Fibroblast of gingiva (primary cell): ENCODE measurements at regions not wholly inside any gene's neighbourhood (a gene's known extent, or its start where the extent isn't known, plus 50 kb on each side); places are given as distances from the start of the nearest gene placed in this dataset.
A peak's percentile ranks its signal among the peaks of the same experiment; 100 is the strongest.
"Not testable (repeated sequence)": the region's sequence is repeated elsewhere in the genome, so short reads cannot be mapped to it uniquely, and the experiment has no call there.

ENCODE experiments used
- DNase-seq: peaks from one replicate; pipeline ENCODE4 v3.0.0-alpha.2; 2011; ENCODE audit warnings: low read depth

- no peak for DNase-seq
Observed at GRCh38 chr4:30837861-30838260, 117.7 kb downstream of the PCDH7 start.

GRCh38 chr4:30838331-30838730 is 118.2 kb downstream of the PCDH7 start:
- no peak for DNase-seq

GRCh38 chr4:30839583-30840520 is 119.7 kb downstream of the PCDH7 start:
- DNase-seq = peak; percentile 54

- DNase-seq = no peak
Observed at GRCh38 chr4:30840571-30840970, 120.4 kb downstream of the PCDH7 start.

GRCh38 chr4:30842142-30842541 is 122.0 kb downstream of the PCDH7 start:
- DNase-seq = no peak

- no peak for DNase-seq
Observed at GRCh38 chr4:30842689-30843088, 122.5 kb downstream of the PCDH7 start.

- DNase-seq = no peak
Observed at GRCh38 chr4:30844861-30845582, 124.9 kb downstream of the PCDH7 start.

- no peak for DNase-seq
Observed at GRCh38 chr4:30847167-30847566, 127.0 kb downstream of the PCDH7 start.

GRCh38 chr4:30847958-30848357 is 127.8 kb downstream of the PCDH7 start:
- no peak for DNase-seq

- no peak for DNase-seq
Observed at GRCh38 chr4:30854531-30854930, 134.4 kb downstream of the PCDH7 start.

GRCh38 chr4:30855232-30855631 is 135.1 kb downstream of the PCDH7 start:
- no peak for DNase-seq

- no peak for DNase-seq
Observed at GRCh38 chr4:30856795-30857564, 136.8 kb downstream of the PCDH7 start.

- no peak for DNase-seq
Observed at GRCh38 chr4:30860978-30861377, 140.8 kb downstream of the PCDH7 start.

GRCh38 chr4:30862196-30862595 is 142.0 kb downstream of the PCDH7 start:
- DNase-seq = no peak

GRCh38 chr4:30863021-30863420 is 142.9 kb downstream of the PCDH7 start:
- DNase-seq = peak; percentile 35

- peak; percentile 6 for DNase-seq
Observed at GRCh38 chr4:30865691-30866090, 145.5 kb downstream of the PCDH7 start.

- DNase-seq = no peak
Observed at GRCh38 chr4:30866346-30866745, 146.2 kb downstream of the PCDH7 start.

- DNase-seq = no peak
Observed at GRCh38 chr4:30866907-30867306, 146.7 kb downstream of the PCDH7 start.

GRCh38 chr4:30867427-30867826 is 147.3 kb downstream of the PCDH7 start:
- DNase-seq = no peak

- DNase-seq = no peak
Observed at GRCh38 chr4:30868111-30868895, 148.1 kb downstream of the PCDH7 start.

GRCh38 chr4:30869387-30869786 is 149.2 kb downstream of the PCDH7 start:
- not testable (repeated sequence) for DNase-seq

GRCh38 chr4:30870513-30870912 is 150.3 kb downstream of the PCDH7 start:
- no peak for DNase-seq
